ENCODE measurements at regions not wholly inside any gene's neighbourhood (a gene's known extent, or its start where the extent isn't known, plus 50 kb on each side); places are given as distances from the start of the nearest gene placed in this dataset.

- no peak for TF ChIP-seq CTCF (conservative IDR thresholded peaks at IDR 0.05; ENCODE audit: low read depth)
- H3K27ac ChIP-seq, result no peak overlapping the region
- no peak for DNase-seq (ENCODE audit: low spot score)
- ChIA-PET CTCF (no interaction called here), POLR2A (ENCODE audit: low non-redundant PET) (no interaction called here)
Measured at GRCh38 chr15:93846148-93846547, 385.2 kb upstream of the MCTP2 start.

GRCh38 chr15:93837450-93837849 is 393.9 kb upstream of the MCTP2 start:
- DNase-seq (ENCODE audit: low spot score), result peak; percentile 71
- ChIA-PET CTCF (no interaction called here), POLR2A (ENCODE audit: low non-redundant PET) (no interaction called here)
- TF ChIP-seq CTCF (conservative IDR thresholded peaks at IDR 0.05; ENCODE audit: low read depth), result no peak
- H3K27ac ChIP-seq, result peak overlapping the region; percentile 36; the same call in 1 of the 2 replicates

GRCh38 chr15:93835344-93835743 is 396.0 kb upstream of the MCTP2 start:
- no peak for TF ChIP-seq CTCF (conservative IDR thresholded peaks at IDR 0.05; ENCODE audit: low read depth)
- CTCF ChIA-PET, result no interaction called here
- no peak overlapping the region for H3K27ac ChIP-seq
- POLR2A ChIA-PET (ENCODE audit: low non-redundant PET), result no interaction called here
- DNase-seq (ENCODE audit: low spot score), result no peak

GRCh38 chr15:93831641-93832040 is 399.7 kb upstream of the MCTP2 start:
- H3K27ac ChIP-seq, result no peak overlapping the region
- CTCF ChIA-PET, result interaction anchor here (0.6 kb wide), 1 partner anchor 613 kb away, joined by 3 read pairs; no protein-coding TSS in a partner anchor
- TF ChIP-seq CTCF (conservative IDR thresholded peaks at IDR 0.05; ENCODE audit: low read depth), result no peak
- peak; percentile 14 for DNase-seq (ENCODE audit: low spot score)
- POLR2A ChIA-PET (ENCODE audit: low non-redundant PET), result no interaction called here

- ChIA-PET POLR2A (ENCODE audit: low non-redundant PET) (interaction anchor here (1.1 kb wide), 1 partner anchor 121 kb away, joined by 16 read pairs; no protein-coding TSS in a partner anchor), CTCF (interaction anchor here (0.6 to 0.7 kb wide), 2 partner anchors 14 to 434 kb away, joined by 3 to 8 read pairs; no protein-coding TSS in a partner anchor)
- no peak overlapping the region; the same call in 1 of the 2 replicates for H3K27ac ChIP-seq
- TF ChIP-seq CTCF (conservative IDR thresholded peaks at IDR 0.05; ENCODE audit: low read depth), result no peak
- DNase-seq (ENCODE audit: low spot score), result no peak
Measured at GRCh38 chr15:93830221-93831080, 400.9 kb upstream of the MCTP2 start.

- CTCF ChIA-PET, result interaction anchor here (0.6 kb wide), 1 partner anchor 94 kb away, joined by 3 read pairs; no protein-coding TSS in a partner anchor
- POLR2A ChIA-PET (ENCODE audit: low non-redundant PET), result interaction anchor here (1.1 kb wide), 1 partner anchor 120 kb away, joined by 16 read pairs; no protein-coding TSS in a partner anchor
- peak overlapping the region; percentile 68 for H3K27ac ChIP-seq
- DNase-seq (ENCODE audit: low spot score), result peak; percentile 94
- TF ChIP-seq CTCF (conservative IDR thresholded peaks at IDR 0.05; ENCODE audit: low read depth), result no peak
Measured at GRCh38 chr15:93829115-93829870, 402.1 kb upstream of the MCTP2 start.

All from RWPE1 (cell line).